Esophagus muscularis mucosa (tissue), 4 donors: ENCODE measurements at regions not wholly inside any gene's neighbourhood (a gene's known extent, or its start where the extent isn't known, plus 50 kb on each side); places are given as distances from the start of the nearest gene placed in this dataset.

ENCODE experiments used
- DNase-seq: peaks from one replicate; pipeline ENCODE4 v3.0.0-alpha.2; 2017; ENCODE audit errors: extremely low spot score
- H3K27ac ChIP-seq, 4 donors: fragments of 200-600 bp; sonication (generic); replicated peaks in 1 of 4; 1 replicate in 3 of 4; 2 replicates in 1 of 4; pipeline ENCODE4 v1.5.1; 2016 to 2019; ENCODE audit warnings: mild to moderate bottlenecking in 1 of 4
- H3K27me3 ChIP-seq, 4 donors: fragments of 200-600 bp; sonication (generic); one replicate each; pipeline versions ENCODE4 v1.5.1 to v1.6.0; 2016 to 2019
- H3K36me3 ChIP-seq, 4 donors: fragments of 200-600 bp; sonication (generic); one replicate each; pipeline ENCODE4 v1.5.1; 2016 to 2019
- H3K4me1 ChIP-seq, 4 donors: fragments of 200-600 bp; sonication (generic); one replicate each; pipeline ENCODE4 v1.5.1; 2016 to 2019
- H3K4me3 ChIP-seq, 4 donors: fragments of 200-600 bp; sonication (generic); 1 replicate in 2 of 4; 2 replicates in 2 of 4; pipeline ENCODE4 v1.5.1; 2016 to 2019; ENCODE audit warnings: mild to moderate bottlenecking in 4 of 4, moderate library complexity in 1 of 4
- H3K9me3 ChIP-seq, 4 donors: fragments of 200-600 bp; sonication (generic); 1 replicate in 3 of 4; 2 replicates in 1 of 4; pipeline ENCODE4 v1.5.1; 2016 to 2019
- CTCF ChIP-seq, 3 experiments: fragments of 200-600 bp in 2 of 3; fragments of 450-650 bp in 1 of 3; sonication (generic) in 2 of 3; IDR thresholded peaks; one replicate each; pipeline ENCODE4 v1.5.1; 2017 to 2019; ENCODE audit warnings: antibody characterized with exemption in 3 of 3, mild to moderate bottlenecking in 2 of 3, moderate library complexity in 1 of 3
- EP300 ChIP-seq: sonication (generic); formaldehyde crosslinking; IDR thresholded peaks from one replicate; pipeline ENCODE4 v1.6.1; 2017; ENCODE audit warnings: antibody characterized with exemption
- POLR2A ChIP-seq: fragments of 450-650 bp; IDR thresholded peaks from one replicate; pipeline ENCODE4 v1.6.1; 2017; ENCODE audit warnings: antibody characterized with exemption, moderate library complexity, mild to moderate bottlenecking, low read depth
- POLR2AphosphoS5 ChIP-seq, 2 donors: sonication (generic); formaldehyde crosslinking; IDR thresholded peaks; one replicate each; pipeline ENCODE4 v1.6.1; 2017; ENCODE audit warnings: antibody characterized with exemption in 2 of 2
- WGBS: methylation state at CpG from one replicate; pipeline ENCODE4 v1.1.5; 2018; 5-methylcytosine and 5-hydroxymethylcytosine counted together
- intact Hi-C: fragments of 100-400 bp; cut with DNase I; formaldehyde crosslinking; loops from one replicate; pipeline ENCODE4 v1.15.1; 2023

GRCh38 chr10:63700631-63701156, 179.5 kb downstream of the REEP3 start:
- Histone ChIP-seq H3K4me3 (no peak overlapping the region), H3K27me3 (no peaks in the 10 kb centered on the region), H3K4me1 (peaks cover 34 to 39% (median 37%) of the 10 kb centered on the region in 4 donors), H3K36me3 (no peaks in the 10 kb centered on the region), H3K9me3 (no peaks in the 10 kb centered on the region), H3K27ac (peak overlapping the region; percentile 67 to 81 (median 78))
- TF ChIP-seq CTCF (IDR thresholded peaks at IDR 0.05) = no peak
- TF ChIP-seq POLR2A = no peak
- no peak for TF ChIP-seq EP300
- TF ChIP-seq POLR2AphosphoS5 (IDR thresholded peaks at IDR 0.05) = no peak
- intact Hi-C loops = no loop called here
- 70% methylated on average over 1 of the region's 1 CpG for WGBS
- no peak for DNase-seq

DNA sequence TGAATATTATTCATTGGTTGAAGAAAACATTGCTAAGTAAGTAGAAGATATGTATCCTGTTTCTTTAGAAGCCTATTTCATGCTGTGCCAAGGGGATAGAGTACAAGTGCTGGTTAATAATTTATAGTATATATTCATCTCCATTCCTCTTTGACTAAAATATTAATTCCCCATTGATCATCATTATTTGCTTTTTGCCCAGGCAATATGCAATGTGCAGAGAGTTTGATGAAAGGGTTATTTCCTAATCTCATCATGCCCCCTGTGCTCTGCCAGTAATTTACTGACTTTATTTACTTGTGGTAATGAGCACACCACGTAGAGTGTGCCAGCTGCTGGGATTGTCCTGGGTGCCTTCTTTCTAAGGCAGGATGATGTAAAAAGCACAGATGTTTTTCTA, 180.9 kb downstream of the REEP3 start:
- DNase-seq = no peak
- peaks cover 40 to 47% (median 44%) of the 10 kb centered on the region in 4 donors for H3K4me1 ChIP-seq
- no peak overlapping the region for H3K27ac ChIP-seq
- no peaks in the 10 kb centered on the region for H3K36me3 ChIP-seq
- H3K27me3 ChIP-seq = no peaks in the 10 kb centered on the region
- no peak overlapping the region for H3K4me3 ChIP-seq
- intact Hi-C loops = no loop called here
- TF ChIP-seq POLR2A (no peak), CTCF (IDR thresholded peaks at IDR 0.05) (no peak), EP300 (no peak), POLR2AphosphoS5 (IDR thresholded peaks at IDR 0.05) (no peak)
- H3K9me3 ChIP-seq = no peaks in the 10 kb centered on the region
- WGBS = 53% methylated on average over 1 of the region's 1 CpG

- no peaks in the 10 kb centered on the region for H3K36me3 ChIP-seq
- intact Hi-C loops = no loop called here
- no peak for DNase-seq
- no peaks in the 10 kb centered on the region for H3K9me3 ChIP-seq
- 75% methylated on average over 4 of the region's 4 CpGs for WGBS
- H3K27me3 ChIP-seq = no peaks in the 10 kb centered on the region
- peaks cover 46 to 52% (median 47%) of the 10 kb centered on the region in 4 donors for H3K4me1 ChIP-seq
- no peak overlapping the region for H3K4me3 ChIP-seq
- no peak overlapping the region for H3K27ac ChIP-seq
- TF ChIP-seq POLR2A (no peak), POLR2AphosphoS5 (IDR thresholded peaks at IDR 0.05) (no peak), CTCF (IDR thresholded peaks at IDR 0.05) (no peak), EP300 (no peak)
These were observed 182.0 kb downstream of the REEP3 start for GRCh38 chr10:63703113-63703670.

DNA sequence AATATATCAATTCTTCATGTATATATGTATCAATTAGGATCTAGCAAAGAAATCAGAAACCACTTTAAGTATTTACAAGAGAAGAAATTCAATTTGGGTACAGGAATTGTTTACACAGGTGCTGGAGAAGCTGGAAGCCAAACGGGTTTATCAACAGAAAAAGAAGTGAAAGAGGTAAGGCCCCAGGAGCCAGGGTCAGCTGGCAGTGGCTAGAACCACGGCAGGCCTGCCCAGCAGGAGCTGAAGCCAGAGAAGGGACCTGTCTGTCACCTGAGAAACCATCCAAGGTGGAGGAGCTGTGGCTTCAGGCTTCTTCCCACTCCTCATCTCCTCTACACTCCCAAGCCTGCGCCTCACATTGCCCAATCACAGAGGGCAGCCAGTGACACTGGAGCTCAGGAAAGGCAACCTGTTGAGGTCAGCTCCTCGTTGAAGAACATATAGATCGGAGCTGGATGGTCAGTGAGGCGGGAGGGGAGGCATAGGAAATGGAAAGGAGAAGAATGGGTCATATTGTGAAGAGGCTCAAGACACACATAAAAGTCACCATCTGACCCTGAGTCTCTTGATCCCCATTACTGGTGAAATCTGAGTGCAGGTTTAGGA, 182.6 kb downstream of the REEP3 start:
- H3K27ac ChIP-seq = no peak overlapping the region

More for the DNA sequence above, 182.6 kb downstream of the REEP3 start:
- intact Hi-C loops = no loop called here
- no peak for DNase-seq
- Histone ChIP-seq H3K9me3 (no peaks in the 10 kb centered on the region), H3K36me3 (no peaks in the 10 kb centered on the region), H3K4me1 (peaks cover 40 to 46% (median 43%) of the 10 kb centered on the region in 4 donors), H3K4me3 (no peak overlapping the region), H3K27me3 (no peaks in the 10 kb centered on the region)
- TF ChIP-seq EP300 (no peak), POLR2AphosphoS5 (IDR thresholded peaks at IDR 0.05) (no peak), POLR2A (no peak), CTCF (IDR thresholded peaks at IDR 0.05) (no peak)
- WGBS = 83% methylated on average over 6 of the region's 6 CpGs
